CD4-positive, alpha-beta T cell treated with Interferon alpha-2 for 1 hour (primary cell): ENCODE measurements at regions not wholly inside any gene's neighbourhood (a gene's known extent, or its start where the extent isn't known, plus 50 kb on each side); places are given as distances from the start of the nearest gene placed in this dataset.

Experiments used
- DNase-seq, 2 donors: peaks; one replicate each; pipeline ENCODE4 v3.0.0-alpha.2; 2020 to 2022

GRCh38 chr12:132424811-132425210, 65.1 kb upstream of the FBRSL1 start:
- no peak for DNase-seq

DNA sequence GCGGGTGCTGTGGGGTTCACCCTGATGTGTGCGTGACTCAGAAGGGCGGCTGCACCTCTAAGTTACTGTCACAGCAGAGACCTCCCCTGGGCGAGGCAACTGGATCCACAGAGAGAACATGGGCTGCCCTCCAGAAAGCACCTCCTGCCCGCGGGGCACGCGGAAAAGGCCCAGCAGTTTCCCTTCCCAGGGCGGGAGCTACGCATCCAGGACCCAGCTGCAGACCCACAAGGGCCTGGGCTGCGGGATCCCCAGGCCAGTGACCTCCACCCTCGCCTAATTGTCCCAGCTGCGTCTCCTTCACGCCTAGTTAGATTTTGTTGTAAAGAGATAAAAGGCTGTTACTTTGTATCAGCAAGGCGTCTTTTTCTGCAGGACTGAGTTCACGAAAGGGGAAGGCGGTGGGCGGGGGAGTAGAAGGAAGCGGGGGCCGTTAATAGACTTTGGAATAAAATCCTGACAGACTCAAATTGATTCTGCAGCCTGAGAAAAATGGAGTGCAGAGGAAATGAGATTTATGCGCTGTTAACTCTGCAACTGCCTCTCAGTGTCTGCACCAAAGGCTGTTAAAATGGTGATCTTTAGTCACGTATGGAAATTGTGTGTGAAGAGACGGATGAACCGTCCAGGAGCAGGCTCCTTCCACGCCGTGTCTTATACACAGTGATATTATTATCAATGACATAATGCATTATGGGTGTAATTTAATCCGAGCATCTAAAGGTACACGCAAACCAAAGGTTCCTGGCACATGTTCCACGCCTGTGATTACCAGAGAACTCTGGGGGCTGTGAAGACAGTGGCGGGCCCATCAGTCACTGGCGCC, 65.9 kb upstream of the FBRSL1 start:
- no peak for DNase-seq

DNA sequence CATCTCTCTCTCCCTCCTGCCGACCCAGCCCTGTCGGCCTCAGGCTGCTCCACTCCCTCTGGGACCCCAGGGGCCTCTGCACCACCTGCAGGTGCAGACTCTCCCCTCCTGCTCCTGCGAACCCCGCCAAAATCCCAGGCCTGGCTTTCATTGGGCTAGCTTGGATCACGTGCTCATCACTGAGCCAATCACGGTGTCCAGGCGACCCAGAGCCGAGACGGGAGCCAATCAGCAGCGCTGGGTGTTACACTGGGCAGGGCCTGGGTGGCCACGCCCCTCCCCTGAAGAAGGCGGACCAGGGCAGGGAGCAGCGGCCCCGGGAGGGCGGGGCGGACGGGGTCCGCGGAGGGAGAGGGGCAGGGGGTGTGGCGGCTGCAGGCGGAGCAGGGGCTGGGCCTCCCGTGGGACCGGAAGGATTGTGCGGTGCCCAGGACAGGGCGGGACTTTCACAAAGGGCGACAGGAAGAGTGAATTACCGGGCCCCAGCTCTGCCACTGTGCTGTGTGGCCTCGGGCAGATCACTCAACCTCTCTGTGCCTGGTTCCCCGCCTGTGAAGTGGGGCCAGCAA, 66.6 kb upstream of the FBRSL1 start:
- DNase-seq, result peak; percentile 46 to 54

GRCh38 chr12:132422381-132423043, 67.4 kb upstream of the FBRSL1 start:
- DNase-seq, result no peak

GRCh38 chr12:132422040-132422380, 67.9 kb upstream of the FBRSL1 start:
- no peak for DNase-seq

GRCh38 chr12:132419631-132420246, 70.2 kb upstream of the FBRSL1 start:
- DNase-seq, result no peak

GRCh38 chr12:132418393-132418925, 71.5 kb upstream of the FBRSL1 start:
- no peak for DNase-seq

GRCh38 chr12:132417741-132418140, 72.2 kb upstream of the FBRSL1 start:
- DNase-seq, result no peak

DNA sequence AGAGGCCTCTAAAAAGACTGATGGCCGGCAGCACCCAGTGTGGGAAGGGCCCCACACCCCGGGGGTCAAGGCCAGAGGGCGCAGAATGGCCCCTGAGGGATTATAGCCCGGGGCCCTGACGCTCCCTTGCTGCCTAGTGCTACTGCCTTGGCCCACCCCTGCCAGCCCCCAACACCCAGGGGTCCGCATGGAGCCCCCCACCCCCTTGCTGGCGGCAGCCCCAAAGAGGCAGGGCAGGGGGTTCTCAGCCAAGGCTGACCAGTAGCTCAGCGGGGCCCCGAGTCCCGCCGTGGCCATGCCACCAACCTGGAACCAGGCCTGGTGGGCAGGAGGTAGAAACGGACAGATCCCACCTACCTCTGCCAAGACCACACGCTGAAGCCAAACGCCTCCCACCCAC, 73.1 kb upstream of the FBRSL1 start:
- no peak for DNase-seq

- DNase-seq, result no peak
Observed at GRCh38 chr12:132416121-132416673, 73.8 kb upstream of the FBRSL1 start.

DNA sequence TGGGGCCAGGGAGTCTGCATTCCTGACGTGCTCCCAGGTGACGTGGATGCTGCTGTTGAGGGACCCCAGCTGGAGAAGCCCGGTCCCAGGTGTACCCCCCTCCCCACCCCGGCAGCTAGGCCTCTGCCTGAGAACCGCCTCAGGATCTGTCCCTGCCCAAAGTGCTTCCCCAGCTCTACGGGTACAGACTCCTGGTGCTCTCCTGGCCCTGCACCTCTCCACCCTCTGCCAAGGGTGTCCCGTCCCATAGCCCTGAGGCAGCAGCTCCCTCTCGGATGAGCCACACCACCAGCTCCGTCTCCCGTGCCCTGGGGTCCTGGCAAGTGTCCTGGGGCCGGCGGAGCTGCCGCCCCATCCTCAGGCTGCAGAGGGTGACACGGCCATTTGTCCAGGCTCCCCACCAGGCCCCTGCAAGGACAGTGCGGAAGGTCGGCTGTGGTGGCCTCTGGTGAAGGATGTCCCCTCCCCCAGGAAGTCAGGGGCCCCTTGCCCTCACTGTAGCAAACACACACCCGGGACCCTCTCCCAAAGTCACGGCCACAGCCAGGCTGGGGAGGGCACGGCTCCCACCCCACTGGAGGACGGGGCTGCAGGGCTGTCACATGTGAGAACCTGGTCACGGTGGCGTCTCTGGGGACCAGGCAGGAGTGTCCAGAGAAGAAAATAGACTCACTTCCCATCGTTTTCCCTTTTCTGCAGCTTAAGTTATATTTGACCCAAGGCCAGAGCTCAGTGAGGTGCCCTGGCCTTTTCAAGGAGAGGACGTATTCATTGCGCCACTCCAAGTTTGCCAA, 74.4 kb upstream of the FBRSL1 start:
- no peak for DNase-seq

DNA sequence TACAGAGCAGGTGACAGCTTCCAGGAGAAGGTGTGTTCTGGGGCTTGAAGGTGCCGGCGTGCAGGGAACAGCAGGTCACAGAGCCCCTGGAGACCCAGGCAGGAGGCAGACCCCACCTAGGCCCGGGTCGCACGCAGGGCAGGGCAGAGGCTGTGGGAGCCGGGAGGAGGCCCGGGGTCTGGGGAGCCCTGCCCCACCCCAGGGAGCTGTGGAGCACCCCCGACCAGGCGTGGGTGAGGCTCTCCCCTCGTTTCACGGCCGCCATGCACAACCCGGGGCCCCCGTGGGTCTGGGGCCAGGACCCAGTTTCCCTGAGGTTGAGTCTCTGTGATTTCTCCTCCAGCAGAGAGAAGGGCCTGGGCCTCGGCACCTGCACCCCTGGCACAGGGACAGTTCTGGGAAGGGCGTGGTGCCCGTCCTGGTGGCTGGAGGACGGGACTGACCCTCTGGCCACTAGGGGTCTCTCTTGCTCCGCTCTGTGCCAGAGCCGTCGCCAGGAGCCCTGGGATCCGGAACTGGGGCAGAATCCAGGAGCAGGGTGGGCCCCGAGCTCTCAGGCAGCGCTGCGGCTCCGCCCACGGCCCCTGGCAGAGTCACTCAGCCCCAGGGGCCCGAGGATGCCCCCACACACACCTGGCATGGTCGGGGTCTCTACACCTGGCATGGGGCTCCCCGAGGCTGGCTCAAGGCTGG, 75.2 kb upstream of the FBRSL1 start:
- DNase-seq, result peak; percentile 80 to 84

DNA sequence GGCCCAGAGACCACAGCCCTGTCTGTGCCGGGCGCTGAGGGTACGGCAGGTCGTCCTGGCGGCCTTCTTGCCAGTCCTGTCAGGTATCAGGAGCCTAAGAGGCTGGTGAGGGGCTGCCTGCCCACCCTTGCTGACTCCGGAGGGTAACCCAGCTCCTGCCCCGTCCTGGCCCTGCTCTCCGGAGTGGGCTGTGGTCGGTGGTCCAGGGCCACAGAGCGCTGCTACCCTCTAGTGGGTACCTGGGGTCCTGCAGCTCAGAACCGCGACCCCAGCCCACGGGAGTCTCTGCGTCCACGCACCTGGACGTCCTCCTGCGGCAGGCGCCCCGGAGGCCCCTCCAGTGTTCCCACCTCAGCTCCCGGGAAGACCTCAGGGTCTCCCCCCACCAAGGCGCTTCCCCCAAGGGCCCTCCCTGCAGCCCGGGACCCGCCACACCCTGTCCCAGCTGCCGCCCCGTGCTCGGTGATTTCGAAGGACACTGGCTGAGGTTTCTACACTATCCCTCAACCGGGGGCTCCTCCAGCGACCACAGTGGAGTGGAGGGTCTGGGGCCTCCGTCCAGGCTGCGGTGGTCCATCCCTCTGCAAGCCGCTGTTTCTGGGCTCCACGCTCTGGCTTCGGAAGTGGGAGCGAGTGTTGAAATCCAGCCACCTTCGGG, 75.9 kb upstream of the FBRSL1 start:
- DNase-seq, result peak in 1 of 2 donors; percentile 13

DNA sequence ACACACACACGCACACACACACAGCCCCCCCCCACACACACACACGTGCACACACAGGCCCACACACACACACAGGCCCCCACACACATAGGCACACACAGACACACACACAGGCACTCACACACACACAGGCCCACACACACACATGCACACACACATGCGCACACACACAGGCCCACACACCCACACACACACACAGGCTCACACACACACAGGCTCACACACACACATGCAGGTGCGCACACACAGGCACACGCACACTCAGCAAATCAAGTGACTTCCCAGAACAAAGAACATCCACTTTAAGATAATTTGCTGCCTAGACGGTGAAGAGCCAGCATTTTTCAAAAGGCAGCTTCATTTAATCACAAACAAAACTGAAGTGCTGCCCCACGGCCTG, 78.5 kb upstream of the FBRSL1 start:
- no peak for DNase-seq

GRCh38 chr12:132410849-132411248, 79.1 kb upstream of the FBRSL1 start:
- no peak for DNase-seq

DNA sequence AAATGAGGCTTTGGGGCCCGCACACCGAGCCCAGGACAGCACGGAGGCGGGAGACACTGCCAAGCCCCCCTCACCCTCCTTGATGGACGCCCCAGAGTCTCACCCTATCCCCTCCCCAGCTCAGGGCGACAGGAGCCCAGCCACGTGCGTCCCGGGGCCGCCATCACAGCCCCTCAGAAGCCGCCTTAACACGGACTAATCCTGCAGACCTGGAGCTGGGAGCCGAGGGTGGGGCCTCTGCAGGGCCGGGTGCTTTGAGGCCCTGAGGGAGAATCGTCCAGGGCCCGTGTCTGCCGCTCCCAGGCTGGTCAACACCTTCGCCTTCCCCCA, 79.7 kb upstream of the FBRSL1 start:
- DNase-seq, result no peak

GRCh38 chr12:132409495-132410295, 80.3 kb upstream of the FBRSL1 start:
- DNase-seq, result no peak

DNA sequence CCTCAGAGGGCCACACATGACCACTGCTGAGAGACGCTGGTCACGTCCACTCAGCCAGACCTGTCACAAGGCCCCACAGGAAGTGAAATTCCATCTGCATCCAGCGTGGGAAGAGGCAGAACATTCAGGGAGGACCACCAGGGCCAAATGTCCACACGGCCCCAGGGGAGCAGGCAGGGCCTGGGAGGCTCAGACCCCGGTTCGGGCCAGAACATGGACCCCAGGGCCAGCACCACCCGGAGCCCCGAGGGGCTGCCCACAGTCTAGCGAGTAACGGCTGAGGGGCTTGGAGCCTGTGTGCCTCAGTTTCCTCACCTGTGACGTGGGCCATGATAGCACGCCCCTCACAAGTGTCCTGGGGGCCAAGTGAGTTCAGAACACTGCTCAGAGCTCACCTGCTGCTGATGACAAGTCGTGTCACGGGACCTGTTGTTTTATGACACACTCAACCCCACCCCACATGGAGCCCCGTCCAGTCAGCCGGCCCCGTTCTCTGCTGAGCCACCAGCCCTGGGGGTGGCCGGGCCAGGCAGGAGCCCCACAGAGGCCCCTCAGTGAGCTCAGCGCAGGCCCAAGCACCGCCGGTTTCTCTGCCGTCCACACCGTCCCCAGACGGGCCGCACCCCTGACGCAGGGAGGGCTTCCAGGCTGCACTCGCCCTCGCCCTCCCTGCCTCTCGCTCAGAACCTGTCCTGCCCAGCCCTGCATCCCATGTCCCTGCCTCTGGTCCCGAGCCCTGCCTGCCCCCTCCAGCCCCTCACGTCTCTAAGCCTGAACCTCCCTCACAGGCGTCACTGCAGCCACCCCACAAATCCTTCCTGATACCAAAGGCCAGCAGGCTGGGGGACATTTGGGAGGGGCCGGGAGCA, 79.5 kb upstream of the GALNT9 start:
- DNase-seq, result no peak

DNA sequence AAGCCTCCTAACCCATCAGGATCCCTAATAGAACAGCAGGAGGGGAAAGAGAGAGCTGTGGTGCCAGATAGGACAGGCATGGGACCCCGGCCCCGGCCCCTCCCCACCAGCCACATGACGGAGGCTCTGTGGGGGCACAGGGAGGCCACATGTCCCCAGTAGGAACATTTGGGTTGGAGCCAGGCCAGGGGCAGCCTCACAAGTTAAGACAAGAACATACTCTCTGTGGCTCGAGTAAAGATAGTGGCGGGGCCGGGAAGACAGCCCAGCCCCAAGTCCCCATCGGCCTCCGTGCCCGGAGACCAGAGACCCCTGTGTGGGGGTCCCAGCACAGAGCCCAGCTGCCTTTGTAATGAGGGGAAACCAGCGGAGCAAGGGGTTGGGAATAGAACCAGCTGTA, 78.6 kb upstream of the GALNT9 start:
- DNase-seq, result no peak
